ENCODE measurements at regions not wholly inside any gene's neighbourhood (a gene's known extent, or its start where the extent isn't known, plus 50 kb on each side); places are given as distances from the start of the nearest gene placed in this dataset.

- TF ChIP-seq FOXP2 (optimal IDR thresholded peaks at IDR 0.05; ENCODE audit: borderline replicate concordance, extremely low read depth, extremely low read length, insufficient read depth): no peak
Measured at GRCh38 chr1:105005594-105006195, 1256.0 kb downstream of the AMY1C start.

- TF ChIP-seq FOXP2 (optimal IDR thresholded peaks at IDR 0.05; ENCODE audit: borderline replicate concordance, extremely low read depth, extremely low read length, insufficient read depth) (no peak), POLR2AphosphoS5 (IDR thresholded peaks at IDR 0.05; ENCODE audit: low read depth, low read length) (no peak), REST (IDR thresholded peaks at IDR 0.05; ENCODE audit: insufficient read depth in 1 of 2, low read depth in 2 of 2, low read length in 2 of 2) (no peak), TAF1 (IDR thresholded peaks at IDR 0.05; ENCODE audit: borderline replicate concordance, insufficient read depth, low read length) (no peak), SIN3A (IDR thresholded peaks at IDR 0.05; ENCODE audit: borderline replicate concordance, insufficient read depth, low read length) (no peak)
Measured at GRCh38 chr1:105017587-105017986, 1267.9 kb downstream of the AMY1C start.

GRCh38 chr1:105023719-105024118 lies 1274.0 kb downstream of the AMY1C start:
- TF ChIP-seq FOXP2 (optimal IDR thresholded peaks at IDR 0.05; ENCODE audit: borderline replicate concordance, extremely low read depth, extremely low read length, insufficient read depth) (no peak), POLR2AphosphoS5 (IDR thresholded peaks at IDR 0.05; ENCODE audit: low read depth, low read length) (no peak), SIN3A (IDR thresholded peaks at IDR 0.05; ENCODE audit: borderline replicate concordance, insufficient read depth, low read length) (no peak), REST (IDR thresholded peaks at IDR 0.05; ENCODE audit: insufficient read depth in 1 of 2, low read depth in 2 of 2, low read length in 2 of 2) (no peak), TAF1 (IDR thresholded peaks at IDR 0.05; ENCODE audit: borderline replicate concordance, insufficient read depth, low read length) (no peak)

- TF ChIP-seq FOXP2 (optimal IDR thresholded peaks at IDR 0.05; ENCODE audit: borderline replicate concordance, extremely low read depth, extremely low read length, insufficient read depth) (no peak), REST (IDR thresholded peaks at IDR 0.05; ENCODE audit: insufficient read depth in 1 of 2, low read depth in 2 of 2, low read length in 2 of 2) (no peak), POLR2AphosphoS5 (IDR thresholded peaks at IDR 0.05; ENCODE audit: low read depth, low read length) (no peak), TAF1 (IDR thresholded peaks at IDR 0.05; ENCODE audit: borderline replicate concordance, insufficient read depth, low read length) (no peak), SIN3A (IDR thresholded peaks at IDR 0.05; ENCODE audit: borderline replicate concordance, insufficient read depth, low read length) (no peak)
Measured at GRCh38 chr1:105027838-105028471, 1278.3 kb downstream of the AMY1C start.

GRCh38 chr1:105072446-105072845 lies 1322.7 kb downstream of the AMY1C start:
- TF ChIP-seq FOXP2 (optimal IDR thresholded peaks at IDR 0.05; ENCODE audit: borderline replicate concordance, extremely low read depth, extremely low read length, insufficient read depth): no peak
- TF ChIP-seq REST (IDR thresholded peaks at IDR 0.05; ENCODE audit: insufficient read depth in 1 of 2, low read depth in 2 of 2, low read length in 2 of 2): no peak
- no peak for TF ChIP-seq SIN3A (IDR thresholded peaks at IDR 0.05; ENCODE audit: borderline replicate concordance, insufficient read depth, low read length)
- TF ChIP-seq TAF1 (IDR thresholded peaks at IDR 0.05; ENCODE audit: borderline replicate concordance, insufficient read depth, low read length): no peak
- no peak for TF ChIP-seq POLR2AphosphoS5 (IDR thresholded peaks at IDR 0.05; ENCODE audit: low read depth, low read length)
